ENCODE measurements at regions not wholly inside any gene's neighbourhood (a gene's known extent, or its start where the extent isn't known, plus 50 kb on each side); places are given as distances from the start of the nearest gene placed in this dataset.

DNA sequence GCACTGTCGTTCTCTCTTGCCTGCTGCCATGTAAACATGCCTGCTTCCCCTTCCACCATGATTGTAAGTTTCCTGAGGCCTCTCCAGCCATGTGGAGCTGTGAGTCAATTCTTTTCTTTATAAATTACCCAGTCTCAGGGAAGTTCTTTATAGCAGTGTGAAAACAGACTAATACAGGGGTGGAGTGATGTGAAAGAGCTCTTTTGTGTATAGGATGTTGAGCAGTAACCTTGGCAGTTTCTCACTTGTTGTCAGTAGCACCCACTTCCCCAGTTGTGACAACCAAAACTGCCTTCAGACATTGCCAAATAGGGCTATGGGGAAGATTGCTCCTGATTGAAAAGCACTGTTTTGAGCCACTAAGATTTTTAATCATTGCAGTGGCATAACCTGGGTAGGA is 552.2 kb upstream of the ZNF462 start:
- H3K4me2 ChIP-seq (ENCODE audit: unreplicated experiment) = no peak overlapping the region
- no peak overlapping the region for H2AFZ ChIP-seq
- 0 to 10% methylated on average over 1 of the region's 1 CpG for WGBS, 2 experiments (ENCODE audit: low coverage in 1 of 2, low lambda C conversion rate in 2 of 2, missing lambda C conversion rate in 2 of 2)
- no peak overlapping the region for H3K9ac ChIP-seq
- no peaks in the 10 kb centered on the region for H3K4me1 ChIP-seq (ENCODE audit: insufficient read depth)
- H3K9me3 ChIP-seq (ENCODE audit: low read depth) = no peaks in the 10 kb centered on the region
- no peaks in the 10 kb centered on the region for H3K79me2 ChIP-seq (ENCODE audit: insufficient read depth)
- no peaks in the 10 kb centered on the region for H4K20me1 ChIP-seq (ENCODE audit: insufficient read depth)
- H3K36me3 ChIP-seq (ENCODE audit: low read depth) = no peaks in the 10 kb centered on the region
- H3K27me3 ChIP-seq (replicated peaks; ENCODE audit: insufficient read depth) = no peaks in the 10 kb centered on the region
- no peaks in the 10 kb centered on the region for H3F3A ChIP-seq (ENCODE audit: insufficient read depth)
- no peak for DNase-seq
- TF ChIP-seq EZH2phosphoT487 (IDR thresholded peaks at IDR 0.05; ENCODE audit: insufficient read depth, low read depth) = no peak
- no peak for TF ChIP-seq EZH2 (IDR thresholded peaks at IDR 0.05; ENCODE audit: insufficient read depth, poor library complexity, severe bottlenecking)
- H3K9me2 ChIP-seq (ENCODE audit: insufficient read depth) = no peaks in the 10 kb centered on the region
- H3K4me3 ChIP-seq = no peak overlapping the region
- in situ Hi-C loops (cut with MboI) = no loop called here
- no peak overlapping the region for H3K27ac ChIP-seq

- H3K27ac ChIP-seq = no peak overlapping the region
- H3K9me3 ChIP-seq (ENCODE audit: low read depth) = no peaks in the 10 kb centered on the region
- no peaks in the 10 kb centered on the region for H3K4me1 ChIP-seq (ENCODE audit: insufficient read depth)
- H3K36me3 ChIP-seq (ENCODE audit: low read depth) = no peaks in the 10 kb centered on the region
- no peak overlapping the region for H3K4me2 ChIP-seq (ENCODE audit: unreplicated experiment)
- TF ChIP-seq EZH2 (IDR thresholded peaks at IDR 0.05; ENCODE audit: insufficient read depth, poor library complexity, severe bottlenecking) (no peak), EZH2phosphoT487 (IDR thresholded peaks at IDR 0.05; ENCODE audit: insufficient read depth, low read depth) (no peak)
- H3K27me3 ChIP-seq (replicated peaks; ENCODE audit: insufficient read depth) = no peaks in the 10 kb centered on the region
- no peak overlapping the region for H3K4me3 ChIP-seq
- H3F3A ChIP-seq (ENCODE audit: insufficient read depth) = no peaks in the 10 kb centered on the region
- 52 to 83% methylated on average over 1 of the region's 1 CpG for WGBS, 2 experiments (ENCODE audit: low coverage in 1 of 2, low lambda C conversion rate in 2 of 2, missing lambda C conversion rate in 2 of 2)
- H3K9me2 ChIP-seq (ENCODE audit: insufficient read depth) = no peaks in the 10 kb centered on the region
- H3K79me2 ChIP-seq (ENCODE audit: insufficient read depth) = no peaks in the 10 kb centered on the region
- DNase-seq = no peak
- in situ Hi-C loops (cut with MboI) = no loop called here
- no peak overlapping the region for H3K9ac ChIP-seq
- H2AFZ ChIP-seq = no peak overlapping the region
- no peaks in the 10 kb centered on the region for H4K20me1 ChIP-seq (ENCODE audit: insufficient read depth)
These were observed 550.1 kb upstream of the ZNF462 start for GRCh38 chr9:106312906-106313305.

DNA sequence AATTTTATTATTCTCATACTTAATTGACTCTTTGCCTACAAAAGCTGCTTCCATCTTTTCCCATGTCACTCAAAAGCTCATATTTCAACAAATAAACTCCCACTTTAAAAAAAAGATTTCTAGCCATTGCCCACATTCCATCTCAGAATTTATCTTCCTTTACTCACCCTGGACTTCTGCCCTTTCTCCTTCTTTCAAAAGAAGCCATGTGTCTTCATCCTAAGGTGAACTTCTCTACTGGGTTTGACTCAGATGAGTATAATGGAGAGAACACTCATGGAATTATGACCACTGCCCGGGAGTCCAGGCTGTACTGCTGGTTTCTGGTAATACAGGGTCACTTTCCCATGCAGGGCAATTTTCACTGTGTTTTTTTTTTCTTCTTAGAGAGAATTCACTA is 548.5 kb upstream of the ZNF462 start:
- Histone ChIP-seq H3K9me2 (ENCODE audit: insufficient read depth) (no peaks in the 10 kb centered on the region), H3K79me2 (ENCODE audit: insufficient read depth) (no peaks in the 10 kb centered on the region), H3K9me3 (ENCODE audit: low read depth) (no peaks in the 10 kb centered on the region), H3K27me3 (replicated peaks; ENCODE audit: insufficient read depth) (no peaks in the 10 kb centered on the region), H3K4me1 (ENCODE audit: insufficient read depth) (no peaks in the 10 kb centered on the region), H3K9ac (no peak overlapping the region), H3F3A (ENCODE audit: insufficient read depth) (no peaks in the 10 kb centered on the region), H3K4me3 (no peak overlapping the region), H4K20me1 (ENCODE audit: insufficient read depth) (no peaks in the 10 kb centered on the region), H3K27ac (no peak overlapping the region), H3K36me3 (ENCODE audit: low read depth) (no peaks in the 10 kb centered on the region), H3K4me2 (ENCODE audit: unreplicated experiment) (no peak overlapping the region), H2AFZ (no peak overlapping the region)
- 10 to 17% methylated on average over 1 of the region's 1 CpG for WGBS, 2 experiments (ENCODE audit: low coverage in 1 of 2, low lambda C conversion rate in 2 of 2, missing lambda C conversion rate in 2 of 2)
- DNase-seq = no peak
- in situ Hi-C loops (cut with MboI) = no loop called here
- TF ChIP-seq EZH2 (IDR thresholded peaks at IDR 0.05; ENCODE audit: insufficient read depth, poor library complexity, severe bottlenecking) (no peak), EZH2phosphoT487 (IDR thresholded peaks at IDR 0.05; ENCODE audit: insufficient read depth, low read depth) (no peak)

DNA sequence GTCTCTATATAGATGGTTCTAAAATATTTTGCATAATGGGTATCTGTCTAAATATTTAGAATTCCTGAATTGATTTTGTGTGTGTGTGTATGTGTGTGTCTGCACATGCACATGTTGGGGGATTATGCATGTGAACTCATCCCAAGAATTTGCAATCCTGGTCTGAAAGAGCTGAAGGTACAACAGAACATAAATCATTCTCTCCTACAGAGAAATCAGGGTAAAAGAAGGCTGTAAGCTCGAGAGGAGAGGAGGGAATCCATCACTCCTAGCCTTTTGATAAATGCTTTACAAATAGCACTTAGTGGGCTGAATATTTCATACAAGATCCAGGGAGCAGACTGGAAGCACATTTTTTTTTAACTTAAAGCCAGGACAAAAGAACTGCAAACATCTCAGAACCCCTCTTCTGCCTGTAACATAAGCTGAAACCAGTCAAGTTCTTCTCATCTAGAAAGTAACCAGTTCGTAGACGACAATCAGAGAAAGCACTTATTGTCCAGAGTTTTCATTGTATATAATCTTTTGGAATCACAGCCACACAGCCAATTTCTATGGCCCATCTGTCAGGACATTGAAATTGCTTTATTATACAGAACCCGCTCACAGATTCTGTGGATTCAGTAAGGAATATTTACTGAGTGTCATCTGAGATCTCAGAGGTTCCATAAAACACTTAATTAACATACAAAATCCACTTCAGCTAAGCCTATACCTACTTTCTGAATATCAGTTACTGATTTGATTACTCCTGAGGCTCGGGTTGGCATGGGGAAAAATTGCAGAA is 541.4 kb upstream of the ZNF462 start:
- H4K20me1 ChIP-seq (ENCODE audit: insufficient read depth) = no peaks in the 10 kb centered on the region
- H3K36me3 ChIP-seq (ENCODE audit: low read depth) = no peaks in the 10 kb centered on the region
- no peak overlapping the region for H2AFZ ChIP-seq
- H3K9me3 ChIP-seq (ENCODE audit: low read depth) = no peaks in the 10 kb centered on the region
- H3K9ac ChIP-seq = no peak overlapping the region
- no peak overlapping the region for H3K27ac ChIP-seq
- no peak overlapping the region for H3K4me3 ChIP-seq
- WGBS, 2 experiments (ENCODE audit: low coverage in 1 of 2, low lambda C conversion rate in 2 of 2, missing lambda C conversion rate in 2 of 2) = 14 to 17% methylated on average over 5 of the region's 5 CpGs
- in situ Hi-C loops (cut with MboI) = no loop called here
- H3K27me3 ChIP-seq (replicated peaks; ENCODE audit: insufficient read depth) = no peaks in the 10 kb centered on the region
- H3K9me2 ChIP-seq (ENCODE audit: insufficient read depth) = no peaks in the 10 kb centered on the region
- no peak for TF ChIP-seq EZH2phosphoT487 (IDR thresholded peaks at IDR 0.05; ENCODE audit: insufficient read depth, low read depth)
- TF ChIP-seq EZH2 (IDR thresholded peaks at IDR 0.05; ENCODE audit: insufficient read depth, poor library complexity, severe bottlenecking) = no peak
- no peak overlapping the region for H3K4me2 ChIP-seq (ENCODE audit: unreplicated experiment)
- no peaks in the 10 kb centered on the region for H3K4me1 ChIP-seq (ENCODE audit: insufficient read depth)
- DNase-seq = no peak
- H3F3A ChIP-seq (ENCODE audit: insufficient read depth) = no peaks in the 10 kb centered on the region
- H3K79me2 ChIP-seq (ENCODE audit: insufficient read depth) = no peaks in the 10 kb centered on the region
